ENCODE measurements at regions not wholly inside any gene's neighbourhood (a gene's known extent, or its start where the extent isn't known, plus 50 kb on each side); places are given as distances from the start of the nearest gene placed in this dataset.

- ChIA-PET CTCF (no interaction called here), POLR2A (no interaction called here)
- Histone ChIP-seq H3K27ac (ENCODE audit: low read length) (no peak overlapping the region), H3K9me3 (ENCODE audit: control insufficient read depth, insufficient read depth, low read depth, low read length) (no peaks in the 10 kb centered on the region), H3K36me3 (ENCODE audit: control insufficient read depth, insufficient read depth, low read length) (no peaks in the 10 kb centered on the region), H3K27me3 (ENCODE audit: control insufficient read depth, insufficient read depth, low read length) (peaks cover 9% of the 10 kb centered on the region), H3K4me1 (ENCODE audit: control insufficient read depth, insufficient read depth, low read length) (no peaks in the 10 kb centered on the region), H3K4me3 (ENCODE audit: low read depth in 2 of 2, low read length in 2 of 2) (no peak overlapping the region)
- ATAC-seq (no peak), DNase-seq (ENCODE audit: low read depth, low spot score) (no peak)
- no TSS peak for BruUV-seq (replicated peaks)
- intact Hi-C loops (cut with micrococcal nuclease; ENCODE audit: unreplicated experiment) (no loop called here), in situ Hi-C loops (cut with HindIII; ENCODE audit: low pct_unique_long_range_greater_than_20kb, low sequenced_read_pairs) (no loop called here)
- TF ChIP-seq SIN3A (IDR thresholded peaks at IDR 0.05; ENCODE audit: borderline replicate concordance, insufficient read depth, low read depth, low read length) (no peak), POLR2AphosphoS5 (IDR thresholded peaks at IDR 0.05; ENCODE audit: low read depth, low read length) (no peak), REST (IDR thresholded peaks at IDR 0.05; ENCODE audit: insufficient read depth in 1 of 2, low read depth in 2 of 2, low read length in 1 of 2) (no peak), CTCF (IDR thresholded peaks at IDR 0.05) (no peak), TCF7L2 (IDR thresholded peaks at IDR 0.05; ENCODE audit: low read depth, low read length) (no peak)
These were observed 331.7 kb downstream of the HNRNPD start for GRCh38 chr4:82042042-82042441.

GRCh38 chr4:82038936-82039335, 334.9 kb downstream of the HNRNPD start:
- intact Hi-C loops (cut with micrococcal nuclease; ENCODE audit: unreplicated experiment) (no loop called here), in situ Hi-C loops (cut with HindIII; ENCODE audit: low pct_unique_long_range_greater_than_20kb, low sequenced_read_pairs) (no loop called here)
- ChIA-PET POLR2A (no interaction called here), CTCF (no interaction called here)
- DNase-seq (ENCODE audit: low read depth, low spot score) (no peak), ATAC-seq (no peak)
- no peak for TF ChIP-seq POLR2AphosphoS5 (IDR thresholded peaks at IDR 0.05; ENCODE audit: low read depth, low read length)
- no peak for TF ChIP-seq CTCF (IDR thresholded peaks at IDR 0.05)
- TF ChIP-seq TCF7L2 (IDR thresholded peaks at IDR 0.05; ENCODE audit: low read depth, low read length) = no peak
- TF ChIP-seq SIN3A (IDR thresholded peaks at IDR 0.05; ENCODE audit: borderline replicate concordance, insufficient read depth, low read depth, low read length) = no peak
- TF ChIP-seq REST (IDR thresholded peaks at IDR 0.05; ENCODE audit: insufficient read depth in 1 of 2, low read depth in 2 of 2, low read length in 1 of 2) = no peak
- H3K4me3 ChIP-seq (ENCODE audit: low read depth in 2 of 2, low read length in 2 of 2) = no peak overlapping the region
- no peaks in the 10 kb centered on the region for H3K36me3 ChIP-seq (ENCODE audit: control insufficient read depth, insufficient read depth, low read length)
- no peaks in the 10 kb centered on the region for H3K9me3 ChIP-seq (ENCODE audit: control insufficient read depth, insufficient read depth, low read depth, low read length)
- no peaks in the 10 kb centered on the region for H3K4me1 ChIP-seq (ENCODE audit: control insufficient read depth, insufficient read depth, low read length)
- BruUV-seq (replicated peaks) = no TSS peak
- H3K27me3 ChIP-seq (ENCODE audit: control insufficient read depth, insufficient read depth, low read length) = peaks cover 2% of the 10 kb centered on the region; the same call in 1 of the 2 replicates
- H3K27ac ChIP-seq (ENCODE audit: low read length) = no peak overlapping the region

Data from Panc1 (cell line).